Keratinocyte (primary cell): ENCODE measurements at regions not wholly inside any gene's neighbourhood (a gene's known extent, or its start where the extent isn't known, plus 50 kb on each side); places are given as distances from the start of the nearest gene placed in this dataset.

ENCODE experiments used
- CTCF ChIP-seq, 3 experiments: IDR thresholded peaks in 1 of 3; conservative IDR thresholded peaks in 1 of 3; optimal IDR thresholded peaks in 1 of 3; 2 replicates in 2 of 3; 3 replicates in 1 of 3; pipeline versions ENCODE3 to v1.5.1; 2011; ENCODE audit warnings: low read length in 3 of 3, mild to moderate bottlenecking in 3 of 3, moderate library complexity in 2 of 3, control low read depth in 1 of 3, inconsistent platforms in 1 of 3; ENCODE audit not compliant: insufficient read depth in 2 of 3; ENCODE audit errors: extremely low read depth in 1 of 3
- EZH2 ChIP-seq: IDR thresholded peaks from one replicate; pipeline ENCODE4 v1.6.1; 2012; ENCODE audit warnings: inconsistent platforms, mild to moderate bottlenecking, low read length, moderate library complexity

- TF ChIP-seq EZH2 (no peak), CTCF (optimal IDR thresholded peaks at IDR 0.05 in 1 of 3, IDR thresholded peaks at IDR 0.05 in 1 of 3, conservative IDR thresholded peaks at IDR 0.05 in 1 of 3; ENCODE audit: extremely low read depth in 1 of 3, insufficient read depth in 2 of 3, low read length in 3 of 3) (no peak)
Measured at GRCh38 chr3:81393251-81393650, 368.2 kb downstream of the GBE1 start.
